Muscle of leg (tissue), 3 donors: ENCODE measurements at regions not wholly inside any gene's neighbourhood (a gene's known extent, or its start where the extent isn't known, plus 50 kb on each side); places are given as distances from the start of the nearest gene placed in this dataset.

ENCODE experiments used
- DNase-seq: peaks from one replicate; pipeline ENCODE4 v3.0.0; 2013
- H3K27ac ChIP-seq: one replicate; pipeline ENCODE4 v1.5.1; 2013; ENCODE audit warnings: mild to moderate bottlenecking, low read length, control low read depth
- H3K27me3 ChIP-seq: one replicate; pipeline ENCODE4 v1.6.1; 2013; ENCODE audit warnings: low read length; ENCODE audit not compliant: control insufficient read depth, insufficient read depth
- H3K36me3 ChIP-seq: one replicate; pipeline ENCODE4 v1.6.1; 2013; ENCODE audit warnings: low read length; ENCODE audit not compliant: control insufficient read depth, insufficient read depth
- H3K4me1 ChIP-seq: one replicate; pipeline ENCODE4 v1.6.1; 2013; ENCODE audit warnings: low read length; ENCODE audit not compliant: control insufficient read depth, insufficient read depth
- H3K4me3 ChIP-seq: one replicate; pipeline ENCODE4 v1.5.1; 2013; ENCODE audit warnings: low read length, control low read depth
- H3K9me3 ChIP-seq: replicated peaks from 2 replicates; pipeline ENCODE4 v1.6.1; 2013; ENCODE audit warnings: low read depth, low read length; ENCODE audit not compliant: control insufficient read depth
- WGBS: methylation state at CpG from one replicate; pipeline ENCODE4 v1.1.5; 2013; ENCODE audit warnings: missing lambda C conversion rate; ENCODE audit not compliant: insufficient coverage; 5-methylcytosine and 5-hydroxymethylcytosine counted together

- no peaks in the 10 kb centered on the region for H3K27me3 ChIP-seq
- H3K36me3 ChIP-seq = no peaks in the 10 kb centered on the region
- H3K4me3 ChIP-seq = no peak overlapping the region
- peak overlapping the region; percentile 83 for H3K27ac ChIP-seq
- no CpG with 5 or more reads among the region's 3 CpGs for WGBS
- H3K4me1 ChIP-seq = peaks cover 35% of the 10 kb centered on the region
- no peaks in the 10 kb centered on the region for H3K9me3 ChIP-seq
- peak; percentile 90 for DNase-seq
These were observed 121.2 kb downstream of the PALM2AKAP2 start for GRCh38 chr9:109901201-109901600.

- peaks cover 46% of the 10 kb centered on the region for H3K4me1 ChIP-seq
- no peaks in the 10 kb centered on the region for H3K27me3 ChIP-seq
- H3K36me3 ChIP-seq = no peaks in the 10 kb centered on the region
- no peak overlapping the region for H3K4me3 ChIP-seq
- peak; percentile 85 for DNase-seq
- 0% methylated on average over 2 of the region's 2 CpGs for WGBS
- no peak overlapping the region for H3K27ac ChIP-seq
- no peaks in the 10 kb centered on the region for H3K9me3 ChIP-seq
These were observed 123.6 kb downstream of the PALM2AKAP2 start for GRCh38 chr9:109903515-109904138.

- peak; percentile 24 for DNase-seq
- H3K4me3 ChIP-seq = no peak overlapping the region
- WGBS = 60% methylated on average over 1 of the region's 5 CpGs
- H3K27ac ChIP-seq = no peak overlapping the region
- H3K4me1 ChIP-seq = peaks cover 44% of the 10 kb centered on the region
- H3K36me3 ChIP-seq = no peaks in the 10 kb centered on the region
- no peaks in the 10 kb centered on the region for H3K9me3 ChIP-seq
- H3K27me3 ChIP-seq = no peaks in the 10 kb centered on the region
These were observed 124.7 kb downstream of the PALM2AKAP2 start for GRCh38 chr9:109904666-109905065.

GRCh38 chr9:109905472-109905871 is 125.5 kb downstream of the PALM2AKAP2 start:
- Histone ChIP-seq H3K4me3 (no peak overlapping the region), H3K9me3 (no peaks in the 10 kb centered on the region), H3K36me3 (no peaks in the 10 kb centered on the region), H3K27me3 (no peaks in the 10 kb centered on the region), H3K4me1 (peaks cover 46% of the 10 kb centered on the region), H3K27ac (no peak overlapping the region)
- WGBS = 85% methylated on average over 8 of the region's 9 CpGs
- DNase-seq = no peak

GRCh38 chr9:109906766-109907382 is 126.9 kb downstream of the PALM2AKAP2 start:
- peaks cover 41% of the 10 kb centered on the region for H3K4me1 ChIP-seq
- WGBS = 78% methylated on average over 1 of the region's 2 CpGs
- no peaks in the 10 kb centered on the region for H3K27me3 ChIP-seq
- H3K9me3 ChIP-seq = no peaks in the 10 kb centered on the region
- H3K27ac ChIP-seq = peak overlapping the region; percentile 81
- H3K36me3 ChIP-seq = no peaks in the 10 kb centered on the region
- H3K4me3 ChIP-seq = no peak overlapping the region
- peak; percentile 41 for DNase-seq

GRCh38 chr9:109907400-109907799 is 127.4 kb downstream of the PALM2AKAP2 start:
- H3K27ac ChIP-seq = peak overlapping the region; percentile 81
- WGBS = 47% methylated on average over 4 of the region's 5 CpGs
- H3K27me3 ChIP-seq = no peaks in the 10 kb centered on the region
- H3K9me3 ChIP-seq = no peaks in the 10 kb centered on the region
- peak; percentile 68 for DNase-seq
- no peak overlapping the region for H3K4me3 ChIP-seq
- H3K36me3 ChIP-seq = no peaks in the 10 kb centered on the region
- peaks cover 37% of the 10 kb centered on the region for H3K4me1 ChIP-seq

- no peaks in the 10 kb centered on the region for H3K27me3 ChIP-seq
- DNase-seq = no peak
- no peaks in the 10 kb centered on the region for H3K9me3 ChIP-seq
- no peaks in the 10 kb centered on the region for H3K36me3 ChIP-seq
- 88% methylated on average over 3 of the region's 4 CpGs for WGBS
- H3K4me3 ChIP-seq = no peak overlapping the region
- H3K27ac ChIP-seq = peak overlapping the region; percentile 81
- peaks cover 34% of the 10 kb centered on the region for H3K4me1 ChIP-seq
These were observed 127.9 kb downstream of the PALM2AKAP2 start for GRCh38 chr9:109907810-109908458.

- Histone ChIP-seq H3K27me3 (no peaks in the 10 kb centered on the region), H3K36me3 (no peaks in the 10 kb centered on the region), H3K4me3 (no peak overlapping the region), H3K27ac (peak overlapping the region; percentile 81), H3K4me1 (peaks cover 33% of the 10 kb centered on the region), H3K9me3 (no peaks in the 10 kb centered on the region)
- no CpG with 5 or more reads among the region's 12 CpGs for WGBS
- no peak for DNase-seq
These were observed 128.7 kb downstream of the PALM2AKAP2 start for GRCh38 chr9:109908459-109909390.

- Histone ChIP-seq H3K4me1 (peaks cover 34% of the 10 kb centered on the region), H3K9me3 (no peaks in the 10 kb centered on the region), H3K4me3 (no peak overlapping the region), H3K27me3 (no peaks in the 10 kb centered on the region), H3K36me3 (no peaks in the 10 kb centered on the region), H3K27ac (peak overlapping the region; percentile 77)
- 68% methylated on average over 3 of the region's 5 CpGs for WGBS
- DNase-seq = peak; percentile 75
These were observed 130.9 kb downstream of the PALM2AKAP2 start for GRCh38 chr9:109910671-109911518.
